Natural killer cell (primary cell): ENCODE measurements at regions not wholly inside any gene's neighbourhood (a gene's known extent, or its start where the extent isn't known, plus 50 kb on each side); places are given as distances from the start of the nearest gene placed in this dataset.

Experiments used
- ATAC-seq, 3 donors: fragments of 150-1000 bp in 2 of 3; fragments of 200-7000 bp in 1 of 3; cut with Tn5 transposase; 1 replicate in 1 of 3; 2 replicates in 2 of 3; pipeline ENCODE4 v1.10.0; 2021; ENCODE audit warnings: mild to moderate bottlenecking in 2 of 3, moderate library complexity in 2 of 3
- DNase-seq, 2 donors: peaks; one replicate each; pipeline versions ENCODE4 v3.0.0 to v3.0.0-alpha.2; 2013 to 2021; ENCODE audit warnings: mixed read lengths in 1 of 2
- H3K27ac ChIP-seq: one replicate; pipeline ENCODE4 v1.5.1; 2013; ENCODE audit warnings: mild to moderate bottlenecking, low read length
- H3K27me3 ChIP-seq: one replicate; pipeline ENCODE4 v1.6.1; 2013; ENCODE audit warnings: low read length; ENCODE audit not compliant: control insufficient read depth, insufficient read depth
- H3K36me3 ChIP-seq: one replicate; pipeline ENCODE4 v1.6.1; 2013; ENCODE audit warnings: low read length; ENCODE audit not compliant: control insufficient read depth, insufficient read depth
- H3K4me1 ChIP-seq: one replicate; pipeline ENCODE4 v1.6.1; 2013; ENCODE audit warnings: low read length; ENCODE audit not compliant: control insufficient read depth, insufficient read depth
- H3K4me3 ChIP-seq: one replicate; pipeline ENCODE4 v1.5.1; 2013; ENCODE audit warnings: low read length
- H3K9me3 ChIP-seq: one replicate; pipeline ENCODE4 v1.6.1; 2013; ENCODE audit warnings: low read length; ENCODE audit not compliant: control insufficient read depth, insufficient read depth
- H3K27ac Mint-ChIP-seq, 2 donors: one replicate each; pipeline ENCODE4 v1.8.0; 2022; ENCODE audit warnings: mild to moderate bottlenecking in 2 of 2, mixed read lengths in 2 of 2, moderate library complexity in 1 of 2
- H3K27me3 Mint-ChIP-seq, 2 donors: one replicate each; pipeline ENCODE4 v1.8.0; 2022; ENCODE audit warnings: low read depth in 2 of 2, mixed read lengths in 2 of 2
- H3K36me3 Mint-ChIP-seq: one replicate; pipeline ENCODE4 v1.8.0; 2022; ENCODE audit warnings: mixed read lengths
- H3K4me1 Mint-ChIP-seq, 2 donors: one replicate each; pipeline ENCODE4 v1.8.0; 2022; ENCODE audit warnings: mixed read lengths in 2 of 2
- H3K4me3 Mint-ChIP-seq: one replicate; pipeline ENCODE4 v1.8.0; 2022; ENCODE audit warnings: mild to moderate bottlenecking, moderate library complexity, mixed read lengths
- H3K9me3 Mint-ChIP-seq, 2 donors: one replicate each; pipeline ENCODE4 v1.8.0; 2022; ENCODE audit warnings: mixed read lengths in 2 of 2
- CTCF ChIP-seq: fragments of 200-600 bp; IDR thresholded peaks from one replicate; pipeline ENCODE4 v1.8.0; 2022; ENCODE audit warnings: antibody characterized with exemption
- WGBS: methylation state at CpG from one replicate; pipeline ENCODE4 v1.1.7; 2013; ENCODE audit warnings: missing lambda C conversion rate; ENCODE audit not compliant: insufficient coverage; 5-methylcytosine and 5-hydroxymethylcytosine counted together
- intact Hi-C: fragments of 100-400 bp; cut with micrococcal nuclease; formaldehyde crosslinking; loops from one replicate; pipeline ENCODE4 v1.14.2; 2022

GRCh38 chr1:79530476-79530875 is 523.9 kb upstream of the ADGRL4 start:
- no peaks in the 10 kb centered on the region for H3K9me3 ChIP-seq
- H3K4me3 Mint-ChIP-seq: no peak overlapping the region
- intact Hi-C loops: no loop called here
- no peaks in the 10 kb centered on the region for H3K36me3 ChIP-seq
- no peaks in the 10 kb centered on the region for H3K4me1 Mint-ChIP-seq
- 86% methylated on average over 1 of the region's 2 CpGs for WGBS
- H3K4me1 ChIP-seq: no peaks in the 10 kb centered on the region
- no peaks in the 10 kb centered on the region for H3K36me3 Mint-ChIP-seq
- ATAC-seq (no peak), DNase-seq (no peak)
- TF ChIP-seq CTCF: no peak
- no peaks in the 10 kb centered on the region for H3K27me3 Mint-ChIP-seq
- H3K27ac Mint-ChIP-seq: no peak overlapping the region
- peaks cover 11 to 17% of the 10 kb centered on the region in 2 donors for H3K9me3 Mint-ChIP-seq
- no peak overlapping the region for H3K4me3 ChIP-seq
- H3K27ac ChIP-seq: no peak overlapping the region
- H3K27me3 ChIP-seq: no peaks in the 10 kb centered on the region

GRCh38 chr1:79530055-79530454 is 523.5 kb upstream of the ADGRL4 start:
- H3K27me3 ChIP-seq: no peaks in the 10 kb centered on the region
- H3K4me1 ChIP-seq: no peaks in the 10 kb centered on the region
- Mint-ChIP-seq H3K27ac (no peak overlapping the region), H3K4me3 (no peak overlapping the region), H3K27me3 (no peaks in the 10 kb centered on the region), H3K4me1 (no peaks in the 10 kb centered on the region), H3K36me3 (no peaks in the 10 kb centered on the region), H3K9me3 (peaks cover 13 to 19% of the 10 kb centered on the region in 2 donors)
- H3K4me3 ChIP-seq: no peak overlapping the region
- TF ChIP-seq CTCF: no peak
- H3K9me3 ChIP-seq: no peaks in the 10 kb centered on the region
- DNase-seq: no peak
- no peak for ATAC-seq
- intact Hi-C loops: no loop called here
- no CpG with 5 or more reads among the region's 2 CpGs for WGBS
- H3K27ac ChIP-seq: no peak overlapping the region
- H3K36me3 ChIP-seq: no peaks in the 10 kb centered on the region

GRCh38 chr1:79524126-79524525 is 517.6 kb upstream of the ADGRL4 start:
- Mint-ChIP-seq H3K36me3 (peaks cover 4% of the 10 kb centered on the region), H3K27ac (no peak overlapping the region), H3K9me3 (peaks cover 9 to 20% of the 10 kb centered on the region in 2 donors), H3K27me3 (no peaks in the 10 kb centered on the region), H3K4me1 (no peaks in the 10 kb centered on the region), H3K4me3 (no peak overlapping the region)
- Histone ChIP-seq H3K27ac (no peak overlapping the region), H3K36me3 (no peaks in the 10 kb centered on the region), H3K4me3 (no peak overlapping the region), H3K27me3 (no peaks in the 10 kb centered on the region), H3K9me3 (peaks cover 5% of the 10 kb centered on the region), H3K4me1 (no peaks in the 10 kb centered on the region)
- TF ChIP-seq CTCF: no peak
- no CpG with 5 or more reads among the region's 1 CpG for WGBS
- ATAC-seq: no peak
- intact Hi-C loops: no loop called here
- DNase-seq: no peak

GRCh38 chr1:79519084-79519760 is 512.7 kb upstream of the ADGRL4 start:
- Mint-ChIP-seq H3K27ac (no peak overlapping the region), H3K9me3 (peaks cover 6 to 15% of the 10 kb centered on the region in 2 donors), H3K4me3 (no peak overlapping the region), H3K27me3 (no peaks in the 10 kb centered on the region), H3K36me3 (peaks cover 16% of the 10 kb centered on the region), H3K4me1 (no peaks in the 10 kb centered on the region)
- peaks cover 5% of the 10 kb centered on the region for H3K9me3 ChIP-seq
- no peak overlapping the region for H3K27ac ChIP-seq
- intact Hi-C loops: no loop called here
- H3K4me1 ChIP-seq: no peaks in the 10 kb centered on the region
- TF ChIP-seq CTCF: no peak
- ATAC-seq (no peak), DNase-seq (no peak)
- no peak overlapping the region for H3K4me3 ChIP-seq
- no peaks in the 10 kb centered on the region for H3K36me3 ChIP-seq
- WGBS: 85% methylated on average over 2 of the region's 4 CpGs
- H3K27me3 ChIP-seq: no peaks in the 10 kb centered on the region
